ENCODE measurements at regions not wholly inside any gene's neighbourhood (a gene's known extent, or its start where the extent isn't known, plus 50 kb on each side); places are given as distances from the start of the nearest gene placed in this dataset.

- TF ChIP-seq TAF1 (IDR thresholded peaks at IDR 0.05; ENCODE audit: low read depth), result no peak
- TF ChIP-seq REST (IDR thresholded peaks at IDR 0.05; ENCODE audit: low read depth), result no peak
- TF ChIP-seq RAD21 (IDR thresholded peaks at IDR 0.05; ENCODE audit: low read depth), result no peak
- TF ChIP-seq CEBPB (IDR thresholded peaks at IDR 0.05), result no peak
- TF ChIP-seq EGR1 (IDR thresholded peaks at IDR 0.05), result no peak
- TF ChIP-seq MAX (IDR thresholded peaks at IDR 0.05), result no peak
- TF ChIP-seq USF1 (IDR thresholded peaks at IDR 0.05), result no peak
- no peak for TF ChIP-seq YY1 (IDR thresholded peaks at IDR 0.05; ENCODE audit: low read depth)
- no peak for TF ChIP-seq FOXM1 (IDR thresholded peaks at IDR 0.05; ENCODE audit: borderline replicate concordance, low read depth)
- no peak for TF ChIP-seq EP300 (IDR thresholded peaks at IDR 0.05; ENCODE audit: borderline replicate concordance)
Measured at GRCh38 chr10:8128511-8128910, 74.0 kb downstream of the GATA3 start.
